Glutamatergic neuron (in vitro differentiated cells): ENCODE measurements at regions not wholly inside any gene's neighbourhood (a gene's known extent, or its start where the extent isn't known, plus 50 kb on each side); places are given as distances from the start of the nearest gene placed in this dataset.

Experiments used
- DNase-seq: peaks from one replicate; pipeline ENCODE4 v3.0.0; 2022
- H3K27ac Mint-ChIP-seq: one replicate; pipeline ENCODE4 v1.8.0; 2020; ENCODE audit warnings: mild to moderate bottlenecking, mixed read lengths, inconsistent platforms; ENCODE audit not compliant: unreplicated experiment
- H3K27me3 Mint-ChIP-seq: one replicate; pipeline ENCODE4 v1.8.0; 2020; ENCODE audit warnings: mild to moderate bottlenecking, moderate library complexity, mixed read lengths, inconsistent platforms; ENCODE audit not compliant: unreplicated experiment
- H3K36me3 Mint-ChIP-seq: one replicate; pipeline ENCODE4 v1.8.0; 2020; ENCODE audit warnings: mild to moderate bottlenecking, mixed read lengths, inconsistent platforms; ENCODE audit not compliant: unreplicated experiment
- H3K4me1 Mint-ChIP-seq: one replicate; pipeline ENCODE4 v1.8.0; 2020; ENCODE audit warnings: mild to moderate bottlenecking, low read depth, mixed read lengths, inconsistent platforms; ENCODE audit not compliant: unreplicated experiment
- H3K4me3 Mint-ChIP-seq: one replicate; pipeline ENCODE4 v1.8.0; 2020; ENCODE audit warnings: mild to moderate bottlenecking, mixed read lengths, inconsistent platforms; ENCODE audit not compliant: unreplicated experiment
- H3K9me3 Mint-ChIP-seq: one replicate; pipeline ENCODE4 v1.8.0; 2020; ENCODE audit warnings: mild to moderate bottlenecking, moderate library complexity, mixed read lengths, inconsistent platforms; ENCODE audit not compliant: unreplicated experiment
- TF ChIP-seq, protein P1 (sequence below): fragments of 200-600 bp; sonication (generic); IDR thresholded peaks from one replicate; pipeline ENCODE4 v1.5.0; 2021; ENCODE audit not compliant: partially characterized antibody, unreplicated experiment

GRCh38 chr3:59299561-59299960 lies 249.7 kb upstream of the CFAP20DC start:
- no peak for DNase-seq
- peaks cover 3% of the 10 kb centered on the region for H3K9me3 Mint-ChIP-seq
- H3K27me3 Mint-ChIP-seq: no peaks in the 10 kb centered on the region
- H3K4me3 Mint-ChIP-seq: no peak overlapping the region
- H3K4me1 Mint-ChIP-seq: no peaks in the 10 kb centered on the region
- H3K36me3 Mint-ChIP-seq: peaks cover 5% of the 10 kb centered on the region
- no peak overlapping the region for H3K27ac Mint-ChIP-seq
- TF ChIP-seq, protein P1, sequence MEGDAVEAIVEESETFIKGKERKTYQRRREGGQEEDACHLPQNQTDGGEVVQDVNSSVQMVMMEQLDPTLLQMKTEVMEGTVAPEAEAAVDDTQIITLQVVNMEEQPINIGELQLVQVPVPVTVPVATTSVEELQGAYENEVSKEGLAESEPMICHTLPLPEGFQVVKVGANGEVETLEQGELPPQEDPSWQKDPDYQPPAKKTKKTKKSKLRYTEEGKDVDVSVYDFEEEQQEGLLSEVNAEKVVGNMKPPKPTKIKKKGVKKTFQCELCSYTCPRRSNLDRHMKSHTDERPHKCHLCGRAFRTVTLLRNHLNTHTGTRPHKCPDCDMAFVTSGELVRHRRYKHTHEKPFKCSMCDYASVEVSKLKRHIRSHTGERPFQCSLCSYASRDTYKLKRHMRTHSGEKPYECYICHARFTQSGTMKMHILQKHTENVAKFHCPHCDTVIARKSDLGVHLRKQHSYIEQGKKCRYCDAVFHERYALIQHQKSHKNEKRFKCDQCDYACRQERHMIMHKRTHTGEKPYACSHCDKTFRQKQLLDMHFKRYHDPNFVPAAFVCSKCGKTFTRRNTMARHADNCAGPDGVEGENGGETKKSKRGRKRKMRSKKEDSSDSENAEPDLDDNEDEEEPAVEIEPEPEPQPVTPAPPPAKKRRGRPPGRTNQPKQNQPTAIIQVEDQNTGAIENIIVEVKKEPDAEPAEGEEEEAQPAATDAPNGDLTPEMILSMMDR: no peak

- peaks cover 6% of the 10 kb centered on the region for H3K9me3 Mint-ChIP-seq
- H3K4me3 Mint-ChIP-seq: no peak overlapping the region
- peaks cover 19% of the 10 kb centered on the region for H3K36me3 Mint-ChIP-seq
- no peak for DNase-seq
- peaks cover 1% of the 10 kb centered on the region for H3K27me3 Mint-ChIP-seq
- TF ChIP-seq, protein P1: no peak
- H3K27ac Mint-ChIP-seq: no peak overlapping the region
- no peaks in the 10 kb centered on the region for H3K4me1 Mint-ChIP-seq
Observed at GRCh38 chr3:59290358-59290757, 240.5 kb upstream of the CFAP20DC start.

- H3K36me3 Mint-ChIP-seq: peaks cover 16% of the 10 kb centered on the region
- H3K9me3 Mint-ChIP-seq: peaks cover 6% of the 10 kb centered on the region
- peaks cover 1% of the 10 kb centered on the region for H3K27me3 Mint-ChIP-seq
- TF ChIP-seq, protein P1: no peak
- H3K4me1 Mint-ChIP-seq: no peaks in the 10 kb centered on the region
- no peak for DNase-seq
- no peak overlapping the region for H3K27ac Mint-ChIP-seq
- H3K4me3 Mint-ChIP-seq: no peak overlapping the region
Observed at GRCh38 chr3:59289831-59290230, 240.0 kb upstream of the CFAP20DC start.

DNA sequence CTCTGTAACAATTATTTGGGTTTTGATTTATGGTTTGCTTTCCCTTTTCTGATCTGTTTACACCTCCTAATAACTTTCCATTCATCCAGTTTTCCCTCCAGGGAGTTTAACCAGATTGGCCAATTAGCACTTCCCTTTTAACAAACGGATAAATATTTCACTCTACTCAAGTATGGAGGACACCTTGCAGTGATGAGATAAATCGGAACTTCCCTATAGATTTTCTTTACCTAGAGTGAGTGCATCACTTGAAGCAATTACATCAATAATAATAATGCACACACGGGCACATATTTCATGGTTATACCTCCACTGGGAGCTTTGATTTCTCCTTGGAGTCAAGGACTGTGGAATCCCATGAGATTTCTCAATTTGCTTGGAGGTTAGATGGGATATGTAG lies 239.1 kb upstream of the CFAP20DC start:
- no peak for DNase-seq
- TF ChIP-seq, protein P1: no peak
- Mint-ChIP-seq H3K36me3 (peaks cover 12% of the 10 kb centered on the region), H3K4me1 (no peaks in the 10 kb centered on the region), H3K27ac (no peak overlapping the region), H3K4me3 (no peak overlapping the region), H3K9me3 (peaks cover 4% of the 10 kb centered on the region), H3K27me3 (peaks cover 1% of the 10 kb centered on the region)

- no peak overlapping the region for H3K4me3 Mint-ChIP-seq
- no peak overlapping the region for H3K27ac Mint-ChIP-seq
- H3K36me3 Mint-ChIP-seq: no peaks in the 10 kb centered on the region
- H3K4me1 Mint-ChIP-seq: no peaks in the 10 kb centered on the region
- no peaks in the 10 kb centered on the region for H3K9me3 Mint-ChIP-seq
- DNase-seq: no peak
- peaks cover 1% of the 10 kb centered on the region for H3K27me3 Mint-ChIP-seq
- TF ChIP-seq, protein P1: no peak
Observed at GRCh38 chr3:59286791-59287531, 237.1 kb upstream of the CFAP20DC start.
